Loucy (cell line): ENCODE measurements at regions not wholly inside any gene's neighbourhood (a gene's known extent, or its start where the extent isn't known, plus 50 kb on each side); places are given as distances from the start of the nearest gene placed in this dataset.

Experiments
- CTCF ChIP-seq: fragments of 200-600 bp; sonication (generic); conservative IDR thresholded peaks from 2 replicates; pipeline ENCODE4 v1.5.1; 2014; ENCODE audit warnings: mild to moderate bottlenecking, antibody characterized with exemption, low read length
- EZH2phosphoT487 ChIP-seq: fragments of 200-600 bp; IDR thresholded peaks from 2 replicates; pipeline ENCODE4 v1.6.1; 2018; ENCODE audit warnings: antibody characterized with exemption, mild to moderate bottlenecking, moderate library complexity, borderline replicate concordance

GRCh38 chr11:119566319-119566718 is 143.3 kb upstream of the THY1 start:
- TF ChIP-seq CTCF = no peak
- no peak for TF ChIP-seq EZH2phosphoT487
